ENCODE measurements at regions not wholly inside any gene's neighbourhood (a gene's known extent, or its start where the extent isn't known, plus 50 kb on each side); places are given as distances from the start of the nearest gene placed in this dataset.

GRCh38 chr13:86757236-86757978 is 913.8 kb upstream of the SLITRK5 start:
- no peak overlapping the region for H3K4me3 ChIP-seq (ENCODE audit: low read depth, low read length)
- no peak for TF ChIP-seq CTCF (IDR thresholded peaks at IDR 0.05; ENCODE audit: insufficient read depth, low read depth, low read length, missing control alignments)
- DNase-seq (ENCODE audit: low read depth) = peak; percentile 1

GRCh38 chr13:86758116-86758515 is 913.1 kb upstream of the SLITRK5 start:
- DNase-seq (ENCODE audit: low read depth) = no peak
- H3K4me3 ChIP-seq (ENCODE audit: low read depth, low read length) = no peak overlapping the region
- TF ChIP-seq CTCF (IDR thresholded peaks at IDR 0.05; ENCODE audit: insufficient read depth, low read depth, low read length, missing control alignments) = no peak

GRCh38 chr13:86760620-86761019 is 910.6 kb upstream of the SLITRK5 start:
- no peak overlapping the region for H3K4me3 ChIP-seq (ENCODE audit: low read depth, low read length)
- DNase-seq (ENCODE audit: low read depth) = no peak
- TF ChIP-seq CTCF (IDR thresholded peaks at IDR 0.05; ENCODE audit: insufficient read depth, low read depth, low read length, missing control alignments) = no peak

- DNase-seq (ENCODE audit: low read depth) = no peak
- no peak for TF ChIP-seq CTCF (IDR thresholded peaks at IDR 0.05; ENCODE audit: insufficient read depth, low read depth, low read length, missing control alignments)
- no peak overlapping the region for H3K4me3 ChIP-seq (ENCODE audit: low read depth, low read length)
Measured at GRCh38 chr13:86765462-86765861, 905.7 kb upstream of the SLITRK5 start.

GRCh38 chr13:86788616-86789015 is 882.6 kb upstream of the SLITRK5 start:
- TF ChIP-seq CTCF (IDR thresholded peaks at IDR 0.05; ENCODE audit: insufficient read depth, low read depth, low read length, missing control alignments) = no peak
- no peak for DNase-seq (ENCODE audit: low read depth)
- no peak overlapping the region for H3K4me3 ChIP-seq (ENCODE audit: low read depth, low read length)

GRCh38 chr13:86792153-86792651 is 879.0 kb upstream of the SLITRK5 start:
- TF ChIP-seq CTCF (IDR thresholded peaks at IDR 0.05; ENCODE audit: insufficient read depth, low read depth, low read length, missing control alignments) = no peak
- no peak overlapping the region for H3K4me3 ChIP-seq (ENCODE audit: low read depth, low read length)
- no peak for DNase-seq (ENCODE audit: low read depth)

GRCh38 chr13:86795858-86796257 is 875.3 kb upstream of the SLITRK5 start:
- DNase-seq (ENCODE audit: low read depth) = no peak
- no peak for TF ChIP-seq CTCF (IDR thresholded peaks at IDR 0.05; ENCODE audit: insufficient read depth, low read depth, low read length, missing control alignments)
- no peak overlapping the region for H3K4me3 ChIP-seq (ENCODE audit: low read depth, low read length)

Data from GM12865 (cell line).